Anterior cingulate cortex (tissue), 58 donors: ENCODE measurements at regions not wholly inside any gene's neighbourhood (a gene's known extent, or its start where the extent isn't known, plus 50 kb on each side); places are given as distances from the start of the nearest gene placed in this dataset.

Source experiments
- DNase-seq, 58 donors: peaks; one replicate each; lab custom pipeline; 2025; lab: John Stamatoyannopoulos, UW

DNA sequence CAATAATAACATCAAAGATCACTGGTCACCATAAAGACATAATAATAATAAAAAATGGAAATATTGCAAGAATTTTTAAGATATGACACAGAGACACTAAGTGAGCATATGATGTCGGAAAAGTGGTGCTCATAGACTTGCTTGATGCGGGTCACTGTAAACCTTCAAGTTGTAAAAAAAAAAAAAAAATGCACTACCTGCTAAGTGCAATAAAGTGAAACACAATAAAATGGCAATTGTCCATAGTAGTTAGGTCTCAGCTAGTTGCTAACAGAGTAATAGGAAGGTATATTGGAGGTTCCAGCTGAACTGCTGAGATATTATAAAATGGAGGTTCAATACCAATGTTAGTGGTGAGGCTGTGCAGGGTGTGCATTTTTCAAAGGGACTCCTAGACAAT is 146.6 kb upstream of the MRPS22 start:
- DNase-seq, result no peak

DNA sequence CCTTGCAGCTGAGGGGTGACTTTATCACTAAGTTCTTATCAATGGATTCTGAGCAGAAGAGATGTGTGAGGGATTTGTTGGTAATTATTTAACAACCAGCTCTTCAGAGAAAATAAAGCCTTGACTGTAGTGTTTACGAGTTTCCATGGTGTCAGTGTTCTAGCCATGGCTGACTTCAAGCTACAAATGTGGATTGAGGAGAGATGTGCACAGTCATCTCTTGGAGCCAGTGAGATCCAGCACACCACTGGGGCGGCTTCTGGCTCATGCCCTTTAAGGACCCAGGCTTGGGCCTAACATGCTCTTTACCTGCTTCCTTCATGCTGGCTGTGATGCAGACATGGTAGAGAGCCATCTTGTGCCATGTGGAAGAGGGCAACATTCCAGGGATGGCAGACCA is 145.6 kb upstream of the MRPS22 start:
- DNase-seq, result no peak

DNA sequence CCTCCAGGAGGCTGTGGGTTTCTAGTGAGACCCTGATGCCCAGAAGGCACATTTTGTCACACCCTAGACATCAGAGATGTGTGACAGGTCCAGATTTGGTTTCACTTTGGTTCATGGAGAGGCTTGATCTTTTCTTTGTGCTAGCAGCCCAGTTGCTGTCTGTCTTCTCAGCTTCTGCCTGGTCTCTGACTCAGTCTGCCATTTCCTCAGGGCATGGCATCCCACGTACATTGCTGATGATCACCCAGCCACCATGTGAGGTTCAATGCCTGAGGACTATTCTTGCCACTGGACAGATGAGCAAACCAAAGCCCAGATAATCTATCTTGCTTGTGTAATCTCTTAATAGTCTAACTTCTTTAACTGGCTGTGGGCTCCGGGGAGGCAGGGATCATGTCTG is 144.9 kb upstream of the MRPS22 start:
- DNase-seq, result no peak

DNA sequence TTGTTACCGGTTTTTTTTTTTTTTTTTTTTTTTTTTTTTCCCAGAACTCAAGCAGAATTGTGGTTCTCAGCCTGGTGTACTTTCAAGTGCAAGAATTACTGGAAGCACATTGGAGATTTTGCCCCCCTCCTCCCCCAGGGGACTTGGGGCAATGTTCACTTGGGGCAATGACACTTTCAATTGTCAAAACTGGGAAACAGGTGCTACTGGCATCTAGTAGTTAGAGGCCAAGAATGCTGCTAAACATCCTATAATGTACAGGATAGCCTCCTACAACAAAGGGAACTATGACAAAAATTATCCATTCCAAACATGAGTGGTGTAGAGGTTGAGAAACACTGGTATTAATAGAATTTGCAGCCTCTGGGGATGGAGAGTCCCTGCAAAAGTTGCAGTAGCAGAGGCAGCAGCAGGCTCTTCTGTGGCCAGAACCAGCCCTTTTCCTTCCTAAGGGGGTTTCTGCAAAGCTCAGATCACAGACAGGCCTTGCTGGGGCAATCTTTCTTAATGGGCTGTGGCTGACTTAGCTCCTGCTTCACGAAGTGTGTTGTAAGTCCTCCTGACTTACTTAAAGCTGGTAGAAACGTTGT is 144.3 kb upstream of the MRPS22 start:
- DNase-seq, result no peak

DNA sequence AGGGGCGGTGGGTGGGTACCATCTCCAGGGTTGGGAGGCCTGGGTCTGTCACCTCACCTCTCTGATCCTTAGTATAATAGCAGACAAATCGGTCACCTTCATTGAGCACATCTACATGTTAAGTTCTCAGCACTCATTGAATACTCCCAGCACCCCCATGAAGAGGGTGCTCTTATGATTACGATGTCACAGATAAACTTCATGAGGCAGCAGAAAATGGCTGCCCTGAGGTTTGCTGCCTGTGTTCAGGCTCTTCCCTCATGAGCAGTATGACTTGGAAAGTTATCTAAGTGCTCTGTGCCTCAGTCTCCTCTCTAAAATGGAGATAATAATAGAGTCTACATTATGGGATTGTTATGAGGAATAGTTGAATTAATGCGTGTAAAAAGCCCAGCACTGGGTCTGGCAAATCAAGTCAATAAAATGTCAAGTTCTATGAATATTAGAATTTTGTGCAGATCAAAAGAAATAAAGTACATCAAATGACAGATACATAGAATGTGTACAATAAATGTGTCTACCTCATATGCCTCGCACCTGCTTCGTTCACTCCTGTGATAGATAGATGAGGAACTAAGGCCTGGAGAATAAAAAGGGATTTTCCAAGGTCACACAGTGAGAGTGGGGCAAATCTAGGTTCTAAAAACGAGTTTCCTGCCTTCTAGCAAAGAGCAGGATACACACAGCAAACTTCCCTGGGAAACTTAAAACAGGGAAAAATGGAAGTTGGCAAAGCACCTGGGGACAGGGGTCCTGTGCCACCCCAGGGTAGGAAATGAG is 142.2 kb upstream of the MRPS22 start:
- DNase-seq, result no peak

DNA sequence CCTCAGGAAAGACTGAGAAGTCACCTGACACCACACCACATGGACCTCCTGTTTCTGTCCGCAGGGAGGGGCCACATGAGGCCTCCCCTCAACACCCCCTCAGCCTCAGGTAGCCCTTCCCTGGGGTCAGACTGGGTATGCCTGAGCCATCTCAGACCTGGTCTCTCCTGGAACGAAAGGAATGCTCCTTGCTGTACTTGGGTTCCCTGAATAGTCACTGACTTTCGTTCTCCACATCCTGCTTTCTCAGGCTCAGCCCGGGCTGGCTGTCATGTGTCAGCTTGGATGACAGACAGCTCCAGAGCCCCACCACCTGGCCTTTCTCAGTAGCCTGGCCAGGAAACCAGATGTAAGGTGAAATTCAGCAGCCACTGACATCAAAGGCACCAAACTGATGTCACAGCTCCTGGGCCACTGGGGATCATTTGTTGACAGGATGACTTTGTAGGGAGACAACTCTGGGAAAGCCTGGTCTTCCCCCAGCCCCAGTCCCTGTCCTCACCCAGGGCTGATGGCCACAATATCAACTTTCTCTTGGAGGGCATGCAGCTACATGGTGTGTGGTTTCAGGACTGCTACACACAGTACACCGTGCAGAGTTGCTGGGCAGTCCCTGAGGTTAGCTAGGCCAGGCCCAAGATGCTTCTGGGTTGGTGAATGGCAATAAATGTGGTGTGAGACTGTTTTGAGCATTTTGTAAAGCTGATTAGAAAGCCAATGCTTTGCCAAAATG is 141.4 kb upstream of the MRPS22 start:
- peak in 22 of 58 donors; percentile 3 to 54 (median 17) for DNase-seq

DNA sequence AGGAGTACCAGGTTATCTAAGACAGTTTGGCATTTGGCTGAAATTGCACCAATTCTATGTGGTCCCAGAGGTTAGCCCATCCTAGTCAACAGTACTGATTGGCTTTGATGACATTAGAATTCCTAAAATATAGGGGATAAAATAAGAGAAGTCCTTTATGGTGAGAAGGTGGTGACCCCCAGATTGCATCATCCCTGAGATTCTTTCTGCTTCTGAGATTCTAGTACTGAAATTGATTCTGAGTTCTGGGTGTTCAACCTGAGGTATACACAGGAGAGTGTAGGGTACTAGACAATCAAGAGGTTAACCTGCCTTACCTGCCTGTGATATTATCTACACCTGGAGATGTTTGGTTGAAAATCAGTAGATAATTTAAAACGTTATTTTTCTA is 140.9 kb upstream of the MRPS22 start:
- DNase-seq, result no peak

DNA sequence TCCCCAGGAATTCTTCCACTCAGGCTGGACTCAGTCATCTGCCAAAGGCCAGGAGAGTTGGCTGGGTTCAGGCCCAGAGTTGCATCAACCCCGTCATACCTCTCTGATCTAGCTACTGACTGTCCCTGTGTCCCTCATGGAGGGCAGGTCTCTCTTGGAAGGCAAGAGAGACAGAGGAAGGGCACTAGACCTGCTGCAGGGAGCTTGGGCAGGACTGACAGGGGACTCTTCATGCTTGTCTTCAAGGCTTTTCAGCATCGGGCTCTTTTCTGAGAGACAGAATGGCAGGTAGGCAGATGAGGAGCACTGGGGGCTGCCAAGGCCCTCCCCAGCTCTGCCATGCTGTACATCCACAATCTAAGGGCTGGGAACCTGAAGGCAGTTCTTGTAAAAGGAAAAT is 140.1 kb upstream of the MRPS22 start:
- DNase-seq, result no peak

DNA sequence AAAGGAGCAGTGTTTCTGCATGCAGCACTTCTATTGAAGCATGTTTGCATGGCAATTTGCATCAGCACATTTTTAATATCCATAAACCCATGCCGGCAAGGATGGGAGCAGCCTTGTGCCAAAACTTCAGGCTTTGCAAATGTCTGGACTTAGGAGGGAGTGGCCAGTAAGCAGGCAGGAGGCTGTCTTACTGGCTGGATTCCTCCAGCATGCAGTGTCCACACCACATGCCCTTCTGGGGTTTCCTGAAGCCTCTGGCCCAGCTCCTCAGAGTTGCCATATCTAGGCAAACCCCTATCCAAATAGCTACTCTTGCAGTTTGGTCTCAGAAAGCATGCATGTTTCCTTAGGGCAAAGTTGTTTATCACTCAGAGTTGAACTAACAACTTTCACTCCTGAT is 139.1 kb upstream of the MRPS22 start:
- DNase-seq, result no peak

DNA sequence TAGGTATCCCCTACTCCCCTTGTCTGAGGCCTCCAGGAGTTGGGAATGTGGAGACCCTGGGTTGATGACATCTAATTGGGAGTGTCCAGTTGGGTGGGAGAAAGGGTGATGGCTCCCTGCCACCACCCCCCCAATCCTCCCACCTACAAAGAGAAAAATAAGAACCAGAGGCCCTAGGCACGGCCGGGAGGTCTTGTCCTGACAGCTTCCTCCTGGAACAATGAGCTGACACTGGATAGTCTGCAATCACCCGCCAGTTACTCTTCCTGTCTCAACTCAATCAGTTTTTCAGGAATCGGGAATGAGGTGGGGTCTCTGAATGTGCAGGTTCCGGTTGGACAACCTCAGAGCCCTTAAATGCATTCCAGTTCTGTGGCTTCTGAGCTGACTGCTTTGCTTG is 129.9 kb upstream of the MRPS22 start:
- no peak for DNase-seq

DNA sequence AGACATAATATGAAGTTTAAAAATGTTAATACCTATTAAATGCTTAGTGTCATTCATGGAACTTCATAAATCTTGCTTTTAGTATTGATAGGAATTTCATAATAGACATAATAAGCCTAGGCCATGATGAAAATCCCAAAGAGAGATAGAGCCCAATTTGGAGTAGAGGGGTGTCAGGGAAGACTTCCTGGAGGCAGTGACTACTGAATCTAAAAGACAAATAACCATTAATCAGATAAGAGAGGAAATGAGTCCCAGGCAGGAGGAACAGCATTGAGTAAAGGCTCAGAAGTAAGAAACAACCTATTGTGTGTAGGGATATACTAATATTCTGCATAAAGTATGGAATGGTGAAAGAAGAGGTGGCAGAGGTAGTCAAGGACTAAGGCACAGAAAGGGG is 126.9 kb upstream of the MRPS22 start:
- DNase-seq, result no peak

DNA sequence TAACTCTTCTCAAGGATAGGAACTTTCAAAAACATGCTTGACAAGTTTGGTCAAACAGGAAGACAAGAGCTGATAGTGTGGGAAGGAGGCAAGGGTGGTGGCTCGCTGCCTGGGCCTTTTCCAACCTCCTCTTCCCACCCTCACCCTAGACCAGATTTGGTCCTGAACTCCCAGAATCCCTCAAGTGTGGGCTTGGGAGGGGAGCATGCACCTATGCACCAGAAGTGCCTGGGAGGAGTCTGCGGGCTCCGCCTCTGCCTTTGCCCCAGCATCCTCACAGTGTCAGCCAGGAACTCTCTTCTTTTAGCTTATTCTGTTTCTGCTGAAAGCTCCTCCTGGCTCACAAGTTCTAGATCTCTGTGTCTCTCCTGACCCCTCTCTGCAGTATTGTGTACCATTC is 126.2 kb upstream of the MRPS22 start:
- no peak for DNase-seq

DNA sequence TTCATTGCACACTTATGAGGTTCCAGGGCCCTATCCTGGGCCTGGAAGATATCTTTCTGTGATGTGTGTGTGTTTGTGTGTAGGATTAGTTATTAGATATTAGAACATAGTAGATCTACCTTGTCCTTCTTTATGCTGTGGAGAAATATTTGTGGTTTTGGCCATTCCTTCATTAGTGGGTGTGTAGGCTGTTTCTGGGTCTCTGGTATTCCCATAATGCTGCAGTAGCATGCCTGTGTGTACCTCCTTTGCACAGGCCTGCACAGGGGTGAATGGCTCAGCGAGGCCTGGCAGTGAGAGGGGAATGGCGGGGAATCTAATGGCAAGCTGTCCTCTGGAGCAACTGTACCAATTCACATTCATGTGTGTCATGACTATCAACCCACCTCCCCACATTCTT is 125.8 kb upstream of the MRPS22 start:
- no peak for DNase-seq

DNA sequence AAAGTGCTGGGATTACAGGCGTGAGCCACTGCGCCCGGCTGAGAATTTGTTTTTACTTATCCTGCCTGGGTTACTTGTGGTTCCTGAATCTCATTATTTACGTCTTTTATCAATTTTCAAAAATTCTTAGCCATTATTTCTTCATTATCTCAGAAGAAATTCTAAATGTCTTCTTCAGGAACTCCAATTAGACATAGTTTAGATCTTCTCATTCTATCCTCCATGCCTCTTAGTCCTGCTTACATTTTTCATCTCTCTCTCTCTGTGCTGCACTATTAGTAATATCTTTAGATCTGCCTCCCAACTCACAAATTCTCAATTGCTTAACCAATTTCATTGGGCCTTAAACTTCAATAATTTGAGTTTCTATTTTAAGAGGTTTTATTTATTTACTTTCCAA is 124.4 kb upstream of the MRPS22 start:
- no peak for DNase-seq

DNA sequence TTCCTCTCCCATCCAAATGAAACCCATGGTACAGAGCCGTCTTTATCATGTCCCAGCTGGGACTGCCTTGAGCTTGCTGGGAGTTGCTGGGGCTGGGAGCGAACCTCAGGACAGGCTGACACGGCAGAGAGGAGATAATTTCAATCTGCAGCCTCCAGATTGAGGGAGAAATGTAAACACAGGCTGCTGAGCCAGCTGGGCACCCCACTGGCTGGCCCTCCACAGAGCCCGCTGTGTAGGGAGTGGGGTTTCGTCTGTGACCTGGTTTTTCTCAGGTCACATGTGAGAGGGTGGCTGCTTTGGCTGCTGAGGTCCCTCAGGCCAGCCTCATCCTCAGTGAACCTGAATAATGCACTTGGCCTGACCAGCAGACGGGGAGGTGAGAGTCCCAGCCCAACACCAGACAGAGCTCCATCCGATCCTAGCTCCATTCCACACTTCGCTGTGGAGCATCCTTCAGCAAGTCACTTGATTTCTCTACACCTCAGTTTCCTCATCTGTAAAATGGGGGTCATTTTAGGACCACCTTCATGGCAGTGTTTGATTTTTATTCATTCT is 121.6 kb upstream of the MRPS22 start:
- no peak for DNase-seq

DNA sequence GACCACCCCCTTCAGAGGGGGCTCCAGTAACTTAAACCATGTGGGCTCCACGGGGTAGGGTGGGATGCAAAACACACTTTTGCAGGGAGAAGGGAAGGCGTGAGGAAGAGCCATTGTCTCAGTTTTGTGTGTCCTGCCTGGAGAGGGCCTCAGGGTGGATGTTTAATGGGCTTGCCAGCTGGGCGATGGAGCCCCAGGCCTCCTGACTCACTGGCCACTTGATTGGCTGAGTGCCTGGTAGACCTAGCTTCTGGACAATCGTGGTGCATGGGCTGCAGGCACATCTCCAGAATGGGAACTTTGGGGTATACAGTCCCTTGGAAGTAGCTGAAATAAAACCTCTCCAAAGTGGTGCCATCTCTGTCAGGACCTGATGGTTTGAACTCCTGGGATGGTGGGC is 118.3 kb upstream of the MRPS22 start:
- no peak for DNase-seq

DNA sequence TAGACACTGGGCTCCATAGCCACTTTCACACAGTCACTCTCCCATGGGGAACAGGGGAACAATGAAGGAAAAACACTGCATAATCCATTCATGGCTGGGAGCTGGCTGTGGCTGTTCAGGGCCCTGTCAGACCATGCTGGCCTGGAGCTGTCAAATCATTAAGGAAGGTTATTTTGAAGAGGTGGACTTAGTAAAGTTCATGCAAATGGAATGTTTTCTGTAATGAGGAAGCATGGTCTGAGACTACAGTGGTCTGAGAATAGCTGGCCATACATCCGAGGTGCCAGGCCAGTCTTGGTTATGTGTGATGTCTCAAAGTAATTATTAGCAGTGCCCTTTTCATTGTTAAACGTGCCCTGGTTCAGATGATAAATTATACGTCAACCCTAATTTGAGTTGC is 117.1 kb upstream of the MRPS22 start:
- DNase-seq, result no peak

DNA sequence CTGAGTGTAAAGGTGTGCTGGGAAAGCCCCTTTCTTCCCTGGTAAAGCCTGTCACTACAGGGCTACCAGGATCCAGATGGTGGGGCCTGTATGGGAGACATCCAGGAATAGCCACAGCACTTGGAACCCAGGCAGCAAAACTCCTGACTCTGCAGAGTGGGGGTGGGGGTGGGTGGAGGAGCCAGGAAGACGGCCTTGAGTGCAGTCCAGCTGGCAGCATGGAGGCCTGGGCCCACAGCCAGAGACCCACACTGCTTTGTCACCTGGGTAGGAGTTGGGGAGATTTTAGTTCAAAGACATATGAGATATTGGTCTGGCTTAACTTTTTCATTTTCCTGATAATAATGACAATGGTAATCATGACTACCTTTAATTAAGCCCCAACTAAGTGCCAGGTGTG is 116.7 kb upstream of the MRPS22 start:
- DNase-seq, result peak in 14 of 58 donors; percentile 2 to 18 (median 8)

DNA sequence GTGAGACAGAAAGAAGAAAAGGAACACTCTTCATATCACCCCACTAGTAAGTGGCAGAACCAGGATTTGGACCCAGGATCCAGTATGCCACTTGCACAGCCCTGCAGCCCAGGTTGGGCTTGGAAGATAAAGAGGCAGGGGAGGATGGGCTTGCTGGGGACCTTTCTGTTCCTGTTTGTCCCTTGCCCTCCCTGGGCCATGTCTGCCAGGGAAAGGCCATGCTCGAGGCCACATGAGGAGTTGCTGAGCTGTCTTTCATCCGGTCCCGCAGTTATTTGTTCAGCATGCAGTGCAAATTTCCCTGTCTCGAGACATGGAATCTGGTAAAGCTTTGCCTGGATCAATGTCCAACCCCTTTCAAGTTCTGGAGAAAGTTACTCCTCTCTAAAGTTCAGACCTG is 116.0 kb upstream of the MRPS22 start:
- no peak for DNase-seq

DNA sequence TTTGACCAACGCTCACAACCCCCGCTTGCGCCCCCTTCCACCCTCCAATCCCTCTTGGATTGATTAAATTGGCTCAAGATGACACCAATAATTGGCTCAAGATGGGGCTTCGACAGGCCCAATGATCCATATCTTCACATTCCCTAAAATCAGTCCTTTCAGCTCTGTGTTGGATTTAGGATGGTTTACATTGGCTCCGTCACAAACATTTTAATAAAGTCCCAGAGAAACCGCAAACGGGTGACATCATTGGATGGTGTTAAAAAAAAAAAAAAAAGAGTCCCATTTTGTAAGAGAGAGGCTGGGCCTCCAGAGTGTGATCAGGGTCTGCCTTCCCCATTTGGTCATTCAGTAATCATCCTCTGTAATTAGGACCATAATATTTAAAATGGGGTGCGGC is 113.4 kb upstream of the MRPS22 start:
- no peak for DNase-seq

DNA sequence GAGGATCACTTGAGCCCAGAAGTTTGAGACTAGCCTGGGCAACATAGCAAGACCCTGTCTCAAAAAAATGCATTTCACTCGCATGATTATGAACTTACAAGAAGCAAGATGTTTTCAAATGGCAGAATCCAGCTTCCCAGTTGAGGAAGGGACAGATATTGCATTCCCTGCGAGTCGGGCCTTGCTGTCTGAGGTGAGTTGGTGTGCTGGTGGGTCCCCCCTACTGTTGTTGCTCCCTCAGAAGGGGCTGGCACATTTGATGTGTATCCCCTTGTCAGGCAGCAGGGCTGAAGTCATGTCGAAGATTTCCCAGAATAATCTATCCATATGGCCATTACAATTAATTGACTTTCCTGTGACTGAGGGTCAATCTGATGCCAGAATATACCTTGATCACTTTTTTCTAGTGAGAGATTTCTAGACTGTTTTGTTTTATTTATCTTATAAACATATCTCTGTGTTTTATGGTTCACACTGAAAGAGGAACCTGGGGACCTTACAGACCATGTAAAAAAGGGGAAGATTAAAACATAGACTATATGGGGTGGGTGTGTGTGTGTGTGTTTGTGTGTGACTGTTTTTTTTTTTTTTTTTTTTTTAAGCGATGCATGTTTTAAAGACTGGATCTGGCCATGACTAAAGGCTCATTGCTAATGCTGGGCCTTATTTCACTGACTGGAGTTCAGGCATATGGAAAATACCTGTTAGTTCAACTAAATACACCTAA is 112.1 kb upstream of the MRPS22 start:
- DNase-seq, result no peak
